HUES48 (cell line): ENCODE measurements at regions not wholly inside any gene's neighbourhood (a gene's known extent, or its start where the extent isn't known, plus 50 kb on each side); places are given as distances from the start of the nearest gene placed in this dataset.

Experiments
- H3K27ac ChIP-seq: one replicate; pipeline ENCODE4 v1.7.0; 2013; ENCODE audit warnings: low read depth, low read length, inconsistent platforms
- H3K27me3 ChIP-seq: 2 replicates; pipeline ENCODE4 v1.6.1; 2013; ENCODE audit warnings: mild to moderate bottlenecking, low read length; ENCODE audit not compliant: control insufficient read depth, insufficient read depth
- H3K36me3 ChIP-seq: 2 replicates; pipeline ENCODE4 v1.6.1; 2013; ENCODE audit warnings: low read length; ENCODE audit not compliant: control insufficient read depth, insufficient read depth
- H3K4me1 ChIP-seq: 2 replicates; pipeline ENCODE4 v1.6.1; 2013; ENCODE audit warnings: mild to moderate bottlenecking, low read length; ENCODE audit not compliant: control insufficient read depth, insufficient read depth
- H3K4me3 ChIP-seq: 2 replicates; pipeline ENCODE4 v1.5.1; 2013; ENCODE audit warnings: mild to moderate bottlenecking, low read depth, low read length
- H3K9ac ChIP-seq: 2 replicates; pipeline ENCODE4 v1.6.1; 2013; ENCODE audit warnings: mild to moderate bottlenecking, low read depth, low read length, moderate library complexity
- H3K9me3 ChIP-seq: 2 replicates; pipeline ENCODE4 v1.6.1; 2013; ENCODE audit warnings: low read length; ENCODE audit not compliant: control insufficient read depth, insufficient read depth

DNA sequence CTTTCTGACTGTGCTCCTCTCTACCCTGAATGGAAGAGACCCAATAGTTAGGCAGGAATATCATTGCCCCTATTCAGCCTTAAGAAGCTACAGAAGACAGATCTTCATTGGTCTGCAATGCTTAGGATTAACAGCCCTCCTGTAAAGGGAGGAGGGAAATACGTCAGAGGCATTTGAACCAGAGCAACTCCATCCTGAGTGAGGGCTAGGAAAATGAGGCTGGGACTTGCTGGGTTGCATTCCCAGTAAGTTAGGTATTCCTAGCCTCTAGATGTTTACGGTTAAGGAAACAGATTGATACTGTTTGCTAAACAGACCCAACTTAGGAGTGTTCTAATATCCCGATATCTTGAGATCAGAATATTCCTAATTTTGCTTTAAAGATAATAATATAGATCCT, 63.5 kb downstream of the PCDH18 start:
- Histone ChIP-seq H3K4me3 (no peak overlapping the region), H3K4me1 (no peaks in the 10 kb centered on the region), H3K9me3 (peaks cover 17% of the 10 kb centered on the region), H3K9ac (no peak overlapping the region), H3K27ac (no peak overlapping the region), H3K36me3 (no peaks in the 10 kb centered on the region), H3K27me3 (no peaks in the 10 kb centered on the region)

DNA sequence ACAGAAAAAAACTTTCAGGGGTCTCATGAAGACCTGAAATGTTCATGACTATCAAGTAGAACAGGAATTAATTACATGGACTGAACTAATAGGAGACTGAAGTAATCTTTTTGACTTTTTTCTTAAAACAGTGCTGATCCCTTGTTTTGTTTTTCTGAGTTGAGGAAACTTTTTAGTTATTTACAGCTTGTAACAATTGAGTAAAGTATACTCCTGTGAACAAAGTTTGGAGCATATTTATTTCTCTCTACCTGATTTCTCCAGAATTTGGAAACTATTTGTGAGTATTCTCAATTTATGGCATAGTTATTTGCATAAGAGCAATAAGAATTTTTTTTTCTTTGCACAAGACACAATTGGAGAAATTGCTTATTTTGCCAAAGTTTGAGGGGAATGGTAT, 64.8 kb downstream of the PCDH18 start:
- no peak overlapping the region for H3K9ac ChIP-seq
- H3K4me3 ChIP-seq = no peak overlapping the region
- peaks cover 22% of the 10 kb centered on the region for H3K9me3 ChIP-seq
- no peaks in the 10 kb centered on the region for H3K4me1 ChIP-seq
- no peaks in the 10 kb centered on the region for H3K36me3 ChIP-seq
- H3K27ac ChIP-seq = no peak overlapping the region
- H3K27me3 ChIP-seq = no peaks in the 10 kb centered on the region

DNA sequence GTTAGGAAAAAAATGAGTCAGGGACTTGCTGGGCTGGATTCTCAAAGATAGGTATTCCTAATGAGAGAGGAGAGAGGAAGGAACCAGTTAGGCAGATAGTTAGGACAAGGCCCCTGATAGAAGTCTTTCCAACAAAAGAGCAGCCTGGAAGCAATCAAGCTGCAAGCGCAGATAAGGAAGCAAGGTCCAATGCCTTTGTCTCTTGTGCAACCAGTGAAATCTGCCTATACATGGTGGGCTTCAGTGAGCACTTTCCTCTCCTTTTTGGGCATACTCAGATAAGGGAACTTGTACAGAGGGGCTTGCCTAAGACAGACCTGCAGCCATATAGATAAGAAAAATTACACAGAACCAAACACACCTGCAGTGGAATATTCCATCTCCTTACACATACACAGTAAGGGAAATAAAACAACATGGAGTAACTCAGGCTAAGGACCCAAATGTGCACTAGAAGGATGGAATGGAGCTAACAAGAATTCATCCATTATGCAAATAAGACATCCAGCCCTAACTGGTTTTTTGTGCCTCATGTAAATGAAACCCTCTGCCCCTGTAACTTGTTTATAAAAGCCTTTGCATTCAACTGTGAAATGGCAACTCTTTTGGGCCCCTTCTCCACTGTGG, 68.8 kb downstream of the PCDH18 start:
- no peaks in the 10 kb centered on the region for H3K27me3 ChIP-seq
- no peak overlapping the region for H3K9ac ChIP-seq
- no peak overlapping the region for H3K27ac ChIP-seq
- H3K4me1 ChIP-seq = peaks cover 5% of the 10 kb centered on the region; the same call in 1 of the 2 replicates
- H3K36me3 ChIP-seq = no peaks in the 10 kb centered on the region
- H3K4me3 ChIP-seq = no peak overlapping the region
- peaks cover 22% of the 10 kb centered on the region for H3K9me3 ChIP-seq

DNA sequence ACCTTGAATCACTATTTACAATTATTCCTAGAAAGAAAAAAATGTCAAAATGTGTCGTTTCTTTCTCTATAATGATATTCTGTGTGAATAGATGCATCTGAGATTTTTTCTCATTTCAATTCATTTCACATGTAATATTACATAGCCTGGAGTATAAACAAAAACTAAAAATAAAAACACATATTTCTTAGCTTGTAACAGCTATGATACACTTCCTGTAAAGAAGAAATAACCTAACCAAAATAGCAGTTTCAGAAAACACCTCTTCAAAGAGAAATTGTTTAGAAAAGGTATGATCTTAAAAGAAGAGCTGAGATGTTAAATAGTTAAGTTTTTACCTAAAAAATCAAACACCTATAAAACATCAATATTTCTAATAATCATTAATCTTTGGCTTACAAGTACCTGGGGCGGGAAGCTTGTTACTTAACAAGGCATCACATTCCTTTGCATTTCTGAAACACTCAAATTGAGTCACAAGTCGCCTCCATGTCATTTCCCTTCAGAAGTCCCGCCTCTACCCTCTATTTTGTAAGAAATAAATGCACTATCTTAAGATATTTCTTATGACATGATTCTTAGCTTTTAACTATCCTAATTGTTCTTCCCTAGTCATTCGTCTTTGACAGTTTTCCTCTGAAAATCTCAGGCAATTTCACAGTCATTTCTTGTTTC, 76.5 kb downstream of the PCDH18 start:
- Histone ChIP-seq H3K9ac (no peak overlapping the region), H3K4me3 (no peak overlapping the region), H3K27ac (no peak overlapping the region), H3K4me1 (peaks cover 26% of the 10 kb centered on the region), H3K27me3 (no peaks in the 10 kb centered on the region), H3K36me3 (no peaks in the 10 kb centered on the region), H3K9me3 (no peaks in the 10 kb centered on the region)

DNA sequence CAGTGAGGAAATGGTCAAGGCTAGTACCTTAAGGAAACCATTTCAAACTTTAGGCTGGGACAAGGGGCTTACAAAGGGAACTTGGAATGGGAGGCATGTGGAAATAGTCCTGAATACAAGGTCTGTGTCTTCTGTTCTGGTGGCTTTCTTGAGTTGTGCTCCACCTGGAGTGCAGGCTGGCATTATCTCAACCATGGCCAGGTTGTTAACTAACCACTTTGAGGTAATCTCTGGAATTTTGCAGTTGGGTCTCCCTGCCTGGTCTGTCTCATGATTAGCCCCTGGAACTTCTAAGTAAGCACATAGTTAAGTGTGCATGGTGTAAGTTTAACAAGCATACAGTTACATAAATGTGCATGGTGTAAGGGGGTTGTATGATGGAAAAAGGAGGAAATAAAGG, 77.5 kb downstream of the PCDH18 start:
- no peaks in the 10 kb centered on the region for H3K27me3 ChIP-seq
- no peaks in the 10 kb centered on the region for H3K9me3 ChIP-seq
- no peaks in the 10 kb centered on the region for H3K36me3 ChIP-seq
- no peak overlapping the region for H3K9ac ChIP-seq
- no peak overlapping the region for H3K27ac ChIP-seq
- peaks cover 35% of the 10 kb centered on the region for H3K4me1 ChIP-seq
- H3K4me3 ChIP-seq = no peak overlapping the region

DNA sequence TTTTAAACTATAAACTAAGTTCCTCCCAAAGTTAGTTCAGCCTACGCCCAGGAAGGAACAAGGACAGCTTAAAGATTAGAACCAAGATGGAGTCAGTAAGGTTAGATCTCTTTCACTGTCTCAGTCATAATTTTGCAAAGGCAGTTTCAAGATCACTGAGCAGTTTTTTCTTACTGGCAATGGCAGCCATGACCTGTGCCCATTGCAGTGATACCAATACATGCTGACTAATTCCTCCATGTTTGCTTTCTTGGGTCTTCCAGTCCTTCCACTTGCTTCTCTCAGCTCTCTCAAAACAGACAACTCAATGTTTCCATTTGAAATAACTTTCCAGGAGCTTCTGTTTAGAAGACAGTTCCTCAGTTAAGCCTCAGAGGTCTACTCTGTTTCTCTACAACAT, 79.5 kb downstream of the PCDH18 start:
- Histone ChIP-seq H3K4me3 (no peak overlapping the region), H3K9ac (no peak overlapping the region), H3K27me3 (no peaks in the 10 kb centered on the region), H3K27ac (no peak overlapping the region), H3K36me3 (no peaks in the 10 kb centered on the region), H3K4me1 (peaks cover 35% of the 10 kb centered on the region), H3K9me3 (no peaks in the 10 kb centered on the region)

DNA sequence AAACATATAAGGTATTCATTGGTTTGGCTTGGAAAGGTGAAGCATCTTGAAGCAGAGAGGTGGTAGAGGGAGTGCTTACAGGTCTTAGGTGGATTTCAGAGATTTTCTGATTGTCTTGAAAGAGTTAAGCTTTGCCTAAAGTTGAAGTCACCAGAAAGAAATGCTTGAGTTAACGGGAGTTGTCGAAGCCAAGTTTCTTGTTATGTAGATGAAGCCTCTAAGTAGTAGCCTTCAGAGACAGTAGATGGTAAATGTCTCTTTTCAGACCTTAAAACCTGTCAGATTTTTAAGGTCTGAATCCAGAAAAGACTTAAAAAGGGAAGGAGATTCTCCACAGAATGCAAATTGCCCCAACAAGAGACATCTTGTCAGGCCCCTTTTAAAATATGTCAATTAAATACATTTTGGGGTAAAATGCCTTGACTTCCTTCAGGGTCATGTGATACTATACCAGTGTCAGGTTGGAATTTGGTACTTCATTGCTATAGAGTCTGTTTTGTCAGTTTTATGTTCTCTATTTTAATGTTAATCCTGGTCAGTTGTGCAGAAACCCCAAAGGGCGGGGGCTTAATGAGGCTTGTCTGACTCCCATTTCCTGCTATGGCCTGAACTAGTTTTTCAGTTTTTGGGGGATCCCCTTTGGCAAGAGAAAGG, 81.0 kb downstream of the PCDH18 start:
- H3K9ac ChIP-seq = peak overlapping the region; percentile 5; the same call in 1 of the 2 replicates
- H3K9me3 ChIP-seq = no peaks in the 10 kb centered on the region
- 0 out of 2 replicates have a peak overlapping the region, but pooled peaks have one; percentile 12 for H3K4me3 ChIP-seq
- H3K36me3 ChIP-seq = no peaks in the 10 kb centered on the region
- peaks cover 35% of the 10 kb centered on the region for H3K4me1 ChIP-seq
- H3K27ac ChIP-seq = peak overlapping the region; percentile 83
- H3K27me3 ChIP-seq = no peaks in the 10 kb centered on the region

DNA sequence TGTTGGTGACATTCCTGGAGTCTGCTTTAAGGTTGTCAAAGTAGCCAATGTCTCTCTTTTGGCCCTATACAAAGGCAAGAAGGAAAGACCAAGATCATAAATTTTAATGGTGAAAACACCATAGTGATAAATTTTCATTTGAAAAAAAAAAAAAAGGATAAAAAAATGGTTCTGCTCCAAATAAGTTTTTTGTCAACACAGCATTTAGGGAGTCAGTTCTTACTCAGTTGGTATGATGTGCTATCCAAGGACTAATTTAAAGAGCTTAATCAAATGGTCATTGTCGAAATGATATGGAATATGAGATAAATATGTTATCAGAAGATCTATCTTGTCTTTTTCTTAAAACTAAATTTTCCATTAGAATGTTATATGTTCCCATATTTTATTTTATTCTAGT, 83.9 kb downstream of the PCDH18 start:
- Histone ChIP-seq H3K4me3 (no peak overlapping the region), H3K27me3 (no peaks in the 10 kb centered on the region), H3K36me3 (no peaks in the 10 kb centered on the region), H3K4me1 (peaks cover 34% of the 10 kb centered on the region), H3K9ac (no peak overlapping the region), H3K9me3 (no peaks in the 10 kb centered on the region), H3K27ac (no peak overlapping the region)

DNA sequence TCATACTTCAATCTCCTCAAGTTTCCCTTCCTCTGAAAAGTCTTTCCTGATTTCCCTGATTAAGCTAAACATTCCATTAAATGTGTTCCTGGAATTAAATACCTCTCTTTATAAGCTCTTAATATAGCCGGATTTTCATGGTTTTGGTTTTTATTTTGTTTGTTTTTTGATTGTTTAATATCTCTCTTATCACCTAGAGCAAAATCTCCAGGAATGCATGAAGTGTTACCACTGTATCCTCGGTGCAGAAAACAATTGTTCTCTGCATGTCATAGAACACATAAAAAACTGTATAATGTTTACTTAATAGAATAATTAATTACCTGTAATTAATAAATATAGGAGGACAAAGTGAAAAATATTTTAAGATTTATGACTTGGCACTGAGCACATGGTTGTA, 86.2 kb downstream of the PCDH18 start:
- H3K36me3 ChIP-seq = no peaks in the 10 kb centered on the region
- H3K9me3 ChIP-seq = no peaks in the 10 kb centered on the region
- H3K4me3 ChIP-seq = no peak overlapping the region
- H3K27ac ChIP-seq = no peak overlapping the region
- H3K4me1 ChIP-seq = peaks cover 21% of the 10 kb centered on the region
- H3K27me3 ChIP-seq = no peaks in the 10 kb centered on the region
- no peak overlapping the region for H3K9ac ChIP-seq

DNA sequence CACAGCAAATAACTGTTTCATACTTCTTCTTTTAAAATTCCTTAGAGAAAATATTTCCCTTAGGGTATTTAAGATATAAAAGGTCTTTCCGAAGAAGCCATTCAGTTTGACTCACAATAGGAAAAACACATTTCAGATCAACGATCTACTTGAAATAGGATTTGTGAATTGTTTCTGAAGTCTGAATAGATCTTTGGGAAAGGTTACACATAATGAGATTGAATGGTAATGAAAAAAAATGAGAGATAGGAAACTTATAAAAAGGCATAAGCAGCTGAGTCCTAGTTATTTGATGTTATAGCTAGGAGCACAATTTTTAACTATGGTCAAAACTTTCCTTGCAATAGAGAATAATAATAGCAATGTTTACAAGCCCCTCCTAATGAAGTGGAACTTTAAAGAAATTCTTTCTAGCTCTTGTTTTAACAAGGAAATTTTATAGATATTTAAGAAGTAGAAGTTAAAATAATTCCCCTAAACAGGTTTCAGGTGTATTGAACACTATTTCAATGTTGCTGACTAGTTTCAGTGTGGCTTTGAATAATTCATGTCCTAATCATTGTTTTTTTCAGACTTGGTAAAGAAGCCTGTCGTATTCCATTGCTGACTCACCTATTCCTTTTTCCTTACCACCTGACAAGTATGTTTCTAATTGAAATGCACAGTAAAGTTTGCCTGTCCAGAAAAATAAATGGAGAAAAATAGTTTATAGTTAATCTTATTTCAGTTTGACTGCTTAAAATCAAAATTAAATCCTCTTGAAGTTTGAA, 89.1 kb downstream of the PCDH18 start:
- H3K27ac ChIP-seq = no peak overlapping the region
- no peaks in the 10 kb centered on the region for H3K27me3 ChIP-seq
- H3K4me1 ChIP-seq = peaks cover 8% of the 10 kb centered on the region; the same call in 1 of the 2 replicates
- H3K4me3 ChIP-seq = no peak overlapping the region
- H3K9ac ChIP-seq = no peak overlapping the region
- H3K9me3 ChIP-seq = no peaks in the 10 kb centered on the region
- H3K36me3 ChIP-seq = no peaks in the 10 kb centered on the region
